ENCODE measurements at regions not wholly inside any gene's neighbourhood (a gene's known extent, or its start where the extent isn't known, plus 50 kb on each side); places are given as distances from the start of the nearest gene placed in this dataset.

DNA sequence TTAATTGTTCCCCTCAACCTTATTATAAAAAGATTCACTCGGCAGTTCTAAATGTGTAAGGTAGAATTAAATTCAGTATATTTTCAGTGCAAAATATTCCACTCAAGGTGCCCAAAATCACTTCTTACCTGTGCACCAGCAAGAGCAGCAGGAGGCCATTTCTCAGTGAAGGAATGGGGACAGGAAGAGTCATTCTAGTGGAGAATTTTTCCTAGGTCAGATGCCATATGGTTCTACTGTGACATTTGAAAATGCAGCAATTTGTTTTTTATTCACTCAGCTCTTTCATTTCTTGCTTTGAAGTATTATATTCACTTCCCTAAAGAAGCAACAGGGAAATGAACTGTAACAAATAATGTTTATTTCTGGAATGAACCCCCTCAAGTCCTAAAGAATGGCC lies 264.0 kb upstream of the SYT1 start:
- Mint-ChIP-seq H3K27me3 (no peaks in the 10 kb centered on the region), H3K4me3 (ENCODE audit: low read depth) (no peak overlapping the region), H3K9me3 (ENCODE audit: low read depth) (peaks cover 23% of the 10 kb centered on the region), H3K27ac (no peak overlapping the region), H3K4me1 (ENCODE audit: low read depth) (no peaks in the 10 kb centered on the region), H3K36me3 (ENCODE audit: insufficient read depth) (no peaks in the 10 kb centered on the region)
- TF ChIP-seq, protein P1, sequence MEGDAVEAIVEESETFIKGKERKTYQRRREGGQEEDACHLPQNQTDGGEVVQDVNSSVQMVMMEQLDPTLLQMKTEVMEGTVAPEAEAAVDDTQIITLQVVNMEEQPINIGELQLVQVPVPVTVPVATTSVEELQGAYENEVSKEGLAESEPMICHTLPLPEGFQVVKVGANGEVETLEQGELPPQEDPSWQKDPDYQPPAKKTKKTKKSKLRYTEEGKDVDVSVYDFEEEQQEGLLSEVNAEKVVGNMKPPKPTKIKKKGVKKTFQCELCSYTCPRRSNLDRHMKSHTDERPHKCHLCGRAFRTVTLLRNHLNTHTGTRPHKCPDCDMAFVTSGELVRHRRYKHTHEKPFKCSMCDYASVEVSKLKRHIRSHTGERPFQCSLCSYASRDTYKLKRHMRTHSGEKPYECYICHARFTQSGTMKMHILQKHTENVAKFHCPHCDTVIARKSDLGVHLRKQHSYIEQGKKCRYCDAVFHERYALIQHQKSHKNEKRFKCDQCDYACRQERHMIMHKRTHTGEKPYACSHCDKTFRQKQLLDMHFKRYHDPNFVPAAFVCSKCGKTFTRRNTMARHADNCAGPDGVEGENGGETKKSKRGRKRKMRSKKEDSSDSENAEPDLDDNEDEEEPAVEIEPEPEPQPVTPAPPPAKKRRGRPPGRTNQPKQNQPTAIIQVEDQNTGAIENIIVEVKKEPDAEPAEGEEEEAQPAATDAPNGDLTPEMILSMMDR (IDR thresholded peaks at IDR 0.05; ENCODE audit: unreplicated experiment), result no peak
- DNase-seq (ENCODE audit: low spot score, unreplicated experiment), result no peak

DNA sequence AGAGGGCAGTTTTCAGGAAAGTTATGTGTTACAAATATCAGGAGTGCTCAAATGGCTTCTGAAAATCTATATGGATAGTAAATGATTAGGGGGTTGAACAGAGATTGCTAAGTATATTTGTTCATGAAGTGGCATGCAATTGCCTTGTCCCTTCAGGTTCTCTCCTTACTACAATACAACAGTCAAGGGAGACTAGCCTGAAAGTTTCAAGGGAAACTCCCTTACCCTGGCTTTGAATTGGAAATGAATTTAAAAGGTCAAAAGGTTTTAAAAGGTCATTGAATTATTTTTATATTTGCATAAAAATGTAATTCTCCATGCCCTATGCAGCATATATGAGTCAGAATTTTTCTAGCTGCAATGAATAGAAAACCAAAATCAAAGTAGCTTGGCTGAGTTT lies 253.1 kb upstream of the SYT1 start:
- peaks cover 3% of the 10 kb centered on the region for H3K4me1 Mint-ChIP-seq (ENCODE audit: low read depth)
- no peak for DNase-seq (ENCODE audit: low spot score, unreplicated experiment)
- H3K36me3 Mint-ChIP-seq (ENCODE audit: insufficient read depth), result peaks cover 3% of the 10 kb centered on the region
- H3K9me3 Mint-ChIP-seq (ENCODE audit: low read depth), result peaks cover 14% of the 10 kb centered on the region
- H3K27me3 Mint-ChIP-seq, result no peaks in the 10 kb centered on the region
- TF ChIP-seq, protein P1 (IDR thresholded peaks at IDR 0.05; ENCODE audit: unreplicated experiment), result no peak
- no peak overlapping the region for H3K27ac Mint-ChIP-seq
- no peak overlapping the region for H3K4me3 Mint-ChIP-seq (ENCODE audit: low read depth)

DNA sequence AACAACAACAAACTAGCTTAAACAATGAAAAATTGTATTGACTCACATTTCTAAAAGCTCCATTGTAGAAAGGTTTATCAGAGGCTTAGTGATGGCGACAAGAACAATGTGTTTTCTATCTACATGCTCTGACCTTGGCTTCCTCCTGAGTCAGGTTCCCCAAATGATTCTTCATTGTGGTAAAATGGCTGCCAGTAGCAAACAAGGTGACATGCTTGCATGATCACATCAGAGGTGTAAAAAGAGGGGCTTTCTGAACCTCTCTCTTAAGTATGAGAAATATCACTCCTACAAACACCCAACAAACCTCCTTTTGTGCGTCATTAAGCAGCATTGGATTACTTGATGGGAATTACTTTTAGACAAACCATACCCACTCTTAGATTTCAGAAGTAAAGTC lies 252.4 kb upstream of the SYT1 start:
- peaks cover 14% of the 10 kb centered on the region for H3K9me3 Mint-ChIP-seq (ENCODE audit: low read depth)
- H3K4me3 Mint-ChIP-seq (ENCODE audit: low read depth), result no peak overlapping the region
- TF ChIP-seq, protein P1 (IDR thresholded peaks at IDR 0.05; ENCODE audit: unreplicated experiment), result no peak
- H3K27me3 Mint-ChIP-seq, result no peaks in the 10 kb centered on the region
- peaks cover 4% of the 10 kb centered on the region for H3K4me1 Mint-ChIP-seq (ENCODE audit: low read depth)
- peaks cover 3% of the 10 kb centered on the region for H3K36me3 Mint-ChIP-seq (ENCODE audit: insufficient read depth)
- H3K27ac Mint-ChIP-seq, result no peak overlapping the region
- DNase-seq (ENCODE audit: low spot score, unreplicated experiment), result no peak

DNA sequence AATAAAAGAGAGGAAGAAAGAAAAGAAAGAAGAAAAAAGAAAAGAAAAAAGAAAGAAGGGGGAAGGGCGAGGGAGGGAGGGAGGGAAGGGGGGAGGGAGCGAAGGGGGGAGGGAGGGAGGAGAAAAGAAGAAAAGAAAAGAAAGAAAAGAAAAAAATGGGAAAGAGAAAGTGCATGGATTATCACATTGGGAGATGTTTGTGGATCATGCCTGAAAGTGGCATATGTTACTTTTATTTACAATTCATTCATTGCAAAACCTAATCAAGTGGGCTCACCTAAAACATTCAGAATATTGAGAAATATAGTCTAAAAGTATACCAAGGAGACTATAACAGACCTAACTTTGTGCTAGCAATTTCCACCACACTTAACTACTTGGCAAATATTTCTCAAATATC lies 246.9 kb upstream of the SYT1 start:
- Mint-ChIP-seq H3K27ac (peak overlapping the region; percentile 64), H3K36me3 (ENCODE audit: insufficient read depth) (no peaks in the 10 kb centered on the region), H3K27me3 (no peaks in the 10 kb centered on the region), H3K4me1 (ENCODE audit: low read depth) (peaks cover 4% of the 10 kb centered on the region), H3K4me3 (ENCODE audit: low read depth) (no peak overlapping the region), H3K9me3 (ENCODE audit: low read depth) (peaks cover 10% of the 10 kb centered on the region)
- no peak for DNase-seq (ENCODE audit: low spot score, unreplicated experiment)
- TF ChIP-seq, protein P1 (IDR thresholded peaks at IDR 0.05; ENCODE audit: unreplicated experiment), result no peak

DNA sequence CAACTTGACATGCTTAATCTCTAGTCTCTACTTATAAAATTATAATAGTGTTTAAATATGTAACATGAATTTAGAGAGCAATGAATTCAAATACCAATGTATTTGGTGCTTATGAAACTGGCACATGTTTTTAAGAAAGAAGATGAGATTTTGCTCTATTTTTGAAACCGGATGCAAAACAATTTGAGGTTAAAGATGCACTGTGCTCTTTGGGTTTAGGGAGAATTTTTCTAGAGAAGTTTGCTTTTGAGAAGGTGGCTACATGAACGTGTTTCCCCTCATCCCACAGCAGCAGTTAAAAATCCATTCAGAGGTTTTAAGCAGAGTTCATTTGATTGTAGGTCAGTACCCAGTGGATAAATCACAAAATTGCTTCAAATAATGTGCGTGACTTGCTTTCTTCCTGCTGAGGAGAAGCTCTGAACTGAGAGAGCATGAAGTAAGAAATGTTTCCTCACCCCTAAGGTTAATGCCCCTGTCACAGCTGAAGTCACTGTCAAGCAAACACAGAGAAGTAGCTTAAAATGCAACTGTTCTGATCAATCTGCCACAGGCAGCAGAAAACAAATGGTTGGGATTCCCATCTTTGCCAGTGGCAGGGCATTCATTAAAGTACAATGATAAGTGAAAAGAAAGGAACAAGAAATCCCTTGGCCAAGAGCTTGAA lies 241.9 kb upstream of the SYT1 start:
- no peak overlapping the region for H3K27ac Mint-ChIP-seq

More for the DNA sequence above, 241.9 kb upstream of the SYT1 start:
- Mint-ChIP-seq H3K4me3 (ENCODE audit: low read depth) (no peak overlapping the region), H3K9me3 (ENCODE audit: low read depth) (peaks cover 7% of the 10 kb centered on the region), H3K4me1 (ENCODE audit: low read depth) (no peaks in the 10 kb centered on the region), H3K36me3 (ENCODE audit: insufficient read depth) (no peaks in the 10 kb centered on the region), H3K27me3 (no peaks in the 10 kb centered on the region)
- TF ChIP-seq, protein P1 (IDR thresholded peaks at IDR 0.05; ENCODE audit: unreplicated experiment), result no peak
- DNase-seq (ENCODE audit: low spot score, unreplicated experiment), result no peak
